CD4-positive, alpha-beta T cell treated with Interferon gamma for 1 hour (primary cell): ENCODE measurements at regions not wholly inside any gene's neighbourhood (a gene's known extent, or its start where the extent isn't known, plus 50 kb on each side); places are given as distances from the start of the nearest gene placed in this dataset.
"Not testable (repeated sequence)": the region's sequence is repeated elsewhere in the genome, so short reads cannot be mapped to it uniquely, and the experiment has no call there.

Source experiments
- DNase-seq: peaks from one replicate; pipeline ENCODE4 v3.0.0-alpha.2; 2020

DNA sequence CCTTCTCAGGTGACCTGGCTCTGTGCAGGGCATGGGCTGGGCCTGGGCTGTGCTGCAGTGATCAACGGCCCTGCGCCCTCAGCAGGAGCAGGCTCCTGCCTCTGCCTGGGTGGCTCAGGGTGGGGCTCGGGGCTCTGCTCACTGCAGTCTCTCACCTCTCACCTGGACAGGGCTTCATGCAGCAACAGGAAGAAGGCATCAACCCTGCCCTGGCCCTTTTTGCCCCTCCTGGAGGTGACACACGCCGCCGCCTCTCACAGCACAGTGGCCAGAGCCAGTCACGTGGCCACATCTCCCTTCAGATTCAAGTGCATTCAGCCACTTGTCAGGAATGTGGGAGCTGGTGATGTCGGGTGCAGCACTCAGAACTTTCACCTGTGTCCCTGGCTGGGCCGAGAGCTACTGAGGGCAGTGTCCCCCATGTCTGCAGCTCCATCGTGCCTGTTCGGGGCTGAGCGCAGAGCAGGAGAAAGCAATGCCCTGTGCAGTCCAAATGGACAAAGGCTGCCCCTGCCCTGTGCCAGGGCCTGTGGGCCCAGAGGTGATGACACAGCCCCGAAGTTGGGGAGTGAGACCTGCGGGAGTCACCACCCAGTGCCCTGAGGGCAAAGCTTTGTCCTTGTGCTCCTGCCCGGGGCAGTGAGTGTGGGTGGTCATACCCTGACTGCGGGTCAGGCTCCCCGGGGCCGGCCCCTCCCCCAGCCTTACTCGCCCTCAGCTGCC, 314.0 kb downstream of the PTPRU start:
- no peak for DNase-seq

DNA sequence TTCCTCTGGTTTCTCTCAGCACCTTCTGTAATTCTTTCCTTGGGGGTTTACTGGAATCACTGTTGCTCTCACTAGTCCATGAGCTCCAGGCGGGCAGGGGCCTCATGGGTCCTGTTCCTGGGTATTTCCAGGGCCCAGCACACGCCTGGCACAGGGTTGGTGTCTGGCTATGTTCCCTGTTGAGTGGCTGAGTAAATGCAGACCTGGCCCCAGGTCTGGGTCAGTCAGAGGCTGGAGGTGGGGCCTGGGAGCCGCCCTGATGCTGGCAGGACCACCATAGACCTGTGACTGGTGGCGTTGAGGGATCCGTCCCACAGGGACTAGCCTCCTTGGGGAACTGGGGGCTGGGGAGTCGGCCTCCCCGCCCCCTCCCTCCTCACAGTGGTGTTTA, 313.4 kb downstream of the PTPRU start:
- DNase-seq = not testable (repeated sequence)

DNA sequence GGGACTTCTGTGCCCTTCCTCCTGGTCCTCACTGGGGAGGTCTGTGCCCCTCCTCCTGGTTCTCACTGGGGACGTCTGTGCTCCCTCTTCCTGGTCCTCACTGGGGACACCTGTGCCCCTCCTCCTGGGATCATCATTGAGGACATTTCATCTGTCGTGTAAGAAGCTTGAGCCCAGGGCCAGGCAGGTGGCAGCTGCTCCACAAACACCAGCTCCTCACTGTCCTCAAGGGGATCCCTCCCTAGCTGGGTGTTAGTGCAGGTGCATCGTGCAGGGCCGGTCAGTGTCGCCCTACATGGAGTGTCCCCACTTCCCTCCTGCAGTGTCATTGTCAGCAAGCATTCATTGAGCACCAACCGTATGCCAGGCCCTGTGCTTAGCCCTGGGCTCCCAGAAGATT, 312.7 kb downstream of the PTPRU start:
- no peak for DNase-seq

DNA sequence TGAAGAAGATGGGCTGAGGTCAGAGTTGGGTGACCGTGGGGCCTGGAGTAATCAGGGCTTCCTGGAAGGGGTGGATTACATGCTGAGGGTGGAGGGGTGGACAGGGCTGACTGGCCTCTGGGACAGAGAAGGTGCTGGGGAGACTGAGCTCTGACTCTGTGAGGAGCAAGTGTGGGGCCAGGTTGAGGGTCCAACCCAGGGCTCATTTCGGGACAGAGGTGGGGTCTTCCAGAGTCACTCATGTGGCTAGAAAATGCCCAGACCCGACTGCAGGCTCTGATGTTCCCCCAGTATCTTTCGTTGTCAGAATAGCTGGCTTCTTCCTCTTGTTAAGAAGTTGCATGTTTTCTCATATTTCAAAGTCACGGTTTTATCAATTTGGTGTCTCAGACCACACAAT, 311.8 kb downstream of the PTPRU start:
- DNase-seq = no peak

DNA sequence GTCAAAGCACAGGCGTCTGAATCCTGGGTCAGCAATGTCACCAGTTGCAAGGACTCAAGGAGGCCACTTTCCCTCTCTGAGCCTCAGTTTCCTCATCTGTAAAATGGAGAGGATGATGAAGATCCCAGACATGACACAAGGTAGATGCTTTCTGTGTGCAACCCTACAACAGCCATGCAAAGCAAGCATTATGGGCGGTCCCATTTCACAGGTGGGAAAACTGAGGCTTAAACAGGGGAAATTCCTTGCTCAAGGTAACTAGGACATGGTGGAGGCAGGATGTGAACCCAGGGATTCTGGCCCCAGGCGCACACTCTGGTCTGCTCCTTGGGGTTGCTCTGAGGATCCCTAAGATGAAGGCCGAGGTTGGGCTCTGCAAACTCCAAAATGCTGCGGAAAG, 311.0 kb downstream of the PTPRU start:
- DNase-seq = no peak

DNA sequence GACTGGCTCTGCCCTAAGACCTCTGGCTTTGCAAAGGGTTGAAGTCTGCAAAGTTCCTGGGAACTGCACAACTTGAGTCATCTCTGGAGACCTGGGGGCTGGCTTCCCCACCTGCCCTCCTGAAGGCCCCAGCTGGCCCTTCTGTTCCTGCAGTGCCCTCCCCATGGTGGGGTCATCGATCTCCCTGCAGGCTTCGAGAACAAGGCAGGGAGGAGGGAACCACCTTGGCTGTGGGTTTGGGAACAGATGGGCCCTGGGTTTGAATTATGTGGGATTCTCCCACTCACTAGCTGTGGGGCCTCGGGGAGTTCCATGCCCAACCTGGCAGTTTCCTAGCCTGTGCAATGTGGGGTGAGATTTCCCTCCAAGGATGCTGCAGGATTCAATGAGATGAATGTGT, 310.2 kb downstream of the PTPRU start:
- no peak for DNase-seq

DNA sequence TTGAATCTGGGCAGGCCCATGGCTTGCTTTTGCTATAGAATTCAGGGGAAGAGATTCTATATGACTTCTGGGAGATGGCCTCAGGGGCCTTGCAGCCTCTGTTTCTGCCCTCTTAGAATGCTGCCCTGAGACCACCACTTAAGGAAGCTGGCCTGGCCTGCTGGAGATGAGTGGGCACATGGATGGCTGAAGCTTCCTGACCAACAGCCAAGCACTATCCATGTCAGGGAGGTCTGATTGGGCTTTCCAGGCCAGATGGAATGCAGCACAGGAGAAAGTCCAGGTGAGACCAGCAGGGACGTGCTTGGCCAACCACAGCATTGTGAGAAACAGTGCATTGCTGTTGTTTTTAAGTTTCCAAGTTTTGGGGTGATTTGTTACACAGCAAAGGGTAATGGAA, 308.1 kb downstream of the PTPRU start:
- no peak for DNase-seq

DNA sequence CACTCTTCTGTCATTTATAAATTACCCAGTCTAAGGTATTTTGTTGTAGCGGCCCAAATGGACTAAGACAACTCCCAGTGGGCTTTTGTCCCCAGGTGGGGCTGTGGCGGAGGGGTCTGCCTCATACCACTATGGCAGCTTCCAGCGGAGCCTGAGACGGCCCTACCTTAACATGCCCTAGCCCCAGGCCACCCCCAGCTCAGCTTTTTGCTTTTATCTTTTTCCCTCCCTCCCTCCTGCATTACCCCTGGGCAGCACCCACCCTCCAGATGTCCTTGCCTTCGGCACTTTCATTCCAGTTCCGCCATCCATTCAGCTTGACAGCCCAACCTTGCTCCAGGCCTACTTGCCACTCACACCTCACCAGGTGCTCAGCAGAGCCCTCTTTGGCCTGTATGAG, 307.3 kb downstream of the PTPRU start:
- DNase-seq = no peak

DNA sequence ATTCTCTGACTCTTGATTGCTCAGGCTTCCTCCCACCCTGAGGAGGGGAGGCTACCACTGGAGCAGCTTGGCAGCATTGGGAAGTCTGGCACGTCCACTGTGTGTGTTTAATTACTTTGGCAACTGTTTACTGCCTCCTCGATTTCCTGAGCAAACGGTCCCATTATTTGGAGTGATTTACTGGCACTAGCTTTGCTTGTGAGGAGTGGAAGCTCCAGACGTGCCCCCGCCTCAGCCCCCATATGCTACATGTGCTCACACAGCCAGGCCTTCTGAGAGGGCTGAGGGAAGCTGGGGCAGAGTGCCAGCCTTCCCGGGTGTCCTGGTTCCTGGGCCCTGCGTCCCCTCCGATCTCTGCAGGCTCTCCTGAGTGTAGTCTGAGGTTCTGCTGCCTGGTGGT, 306.2 kb downstream of the PTPRU start:
- DNase-seq = no peak

DNA sequence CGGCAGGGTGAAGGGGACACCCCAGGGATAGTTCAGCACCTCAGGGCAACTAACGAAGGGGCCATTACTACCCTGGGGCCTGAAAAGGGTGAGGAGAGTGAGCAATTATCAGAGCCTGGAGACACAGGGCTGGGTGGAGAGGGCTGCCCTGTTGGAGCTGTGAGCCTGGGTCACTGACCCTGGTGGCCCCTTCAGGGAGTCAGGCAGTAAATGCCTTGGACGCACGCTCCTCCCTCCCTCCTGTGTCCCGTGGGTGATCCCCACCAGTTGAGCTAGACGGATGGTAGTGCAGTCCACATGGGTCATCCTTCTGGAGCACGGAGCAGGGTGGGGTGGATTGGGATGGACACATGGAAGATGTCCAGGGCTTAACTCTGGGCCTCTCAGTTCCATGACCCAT, 305.3 kb downstream of the PTPRU start:
- DNase-seq = no peak

DNA sequence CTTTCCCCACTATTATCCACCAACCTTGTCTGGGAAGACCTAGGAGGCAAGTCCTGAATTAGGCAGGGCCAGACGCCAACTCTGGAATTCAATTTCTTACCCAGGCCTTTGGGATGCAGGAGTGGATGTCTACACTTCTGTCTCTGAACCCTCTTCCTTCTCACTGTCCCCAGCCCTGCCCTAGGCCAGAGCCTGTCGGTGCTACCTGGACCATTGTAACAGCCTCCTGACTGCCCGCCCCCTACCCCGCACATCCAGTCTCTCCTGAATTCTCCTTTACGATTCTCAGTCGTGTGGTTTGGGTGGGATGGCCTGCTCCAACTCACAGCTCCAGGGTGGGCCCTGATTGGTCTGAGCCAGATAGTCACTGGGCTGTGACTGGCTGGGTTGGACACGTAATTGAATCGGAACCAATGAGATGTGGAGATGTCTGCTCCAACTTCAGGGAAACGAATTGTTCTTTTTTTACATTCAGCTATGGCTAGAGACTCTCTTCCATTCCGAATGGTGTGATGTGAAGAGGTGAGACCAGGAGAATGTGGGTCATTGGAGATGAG, 304.6 kb downstream of the PTPRU start:
- no peak for DNase-seq

DNA sequence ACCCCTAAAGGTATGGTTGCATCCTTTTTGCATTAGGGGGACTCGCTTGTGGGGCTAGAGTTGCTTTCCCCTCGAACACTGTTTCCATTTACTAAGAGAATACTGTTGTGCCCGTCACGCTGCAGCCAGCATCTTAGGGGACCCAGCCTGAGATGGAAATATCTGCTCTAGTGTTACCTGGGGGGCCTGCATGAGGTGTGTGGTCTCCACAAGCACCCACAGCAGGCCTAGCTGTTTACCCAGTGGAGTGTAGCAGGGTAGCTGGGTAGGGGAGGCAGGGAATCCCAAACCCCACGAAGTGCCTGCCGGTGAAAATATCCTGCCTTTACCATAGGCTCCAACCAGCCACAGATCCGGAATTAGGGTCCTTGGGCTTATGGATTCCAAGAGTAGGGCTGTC, 303.6 kb downstream of the PTPRU start:
- DNase-seq = no peak

DNA sequence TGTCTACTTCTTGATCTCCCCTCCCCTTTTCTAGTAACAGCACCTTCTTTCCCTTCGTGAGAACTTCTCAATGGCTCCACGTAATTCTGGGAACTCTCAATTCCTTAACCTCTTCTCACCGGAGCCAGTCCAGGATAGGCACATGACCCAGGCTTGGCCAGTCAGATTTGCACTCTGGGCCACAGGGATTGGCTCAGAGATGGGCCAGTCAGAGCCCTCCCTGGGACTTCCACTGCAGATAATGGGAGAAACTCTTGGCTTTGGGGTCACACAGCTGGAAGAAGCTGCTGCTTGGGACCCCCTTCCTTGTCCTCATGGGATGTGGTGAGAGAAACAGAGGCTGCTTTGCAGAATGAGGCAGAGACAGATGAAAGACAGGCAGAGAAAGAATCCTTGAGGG, 302.3 kb downstream of the PTPRU start:
- DNase-seq = no peak

DNA sequence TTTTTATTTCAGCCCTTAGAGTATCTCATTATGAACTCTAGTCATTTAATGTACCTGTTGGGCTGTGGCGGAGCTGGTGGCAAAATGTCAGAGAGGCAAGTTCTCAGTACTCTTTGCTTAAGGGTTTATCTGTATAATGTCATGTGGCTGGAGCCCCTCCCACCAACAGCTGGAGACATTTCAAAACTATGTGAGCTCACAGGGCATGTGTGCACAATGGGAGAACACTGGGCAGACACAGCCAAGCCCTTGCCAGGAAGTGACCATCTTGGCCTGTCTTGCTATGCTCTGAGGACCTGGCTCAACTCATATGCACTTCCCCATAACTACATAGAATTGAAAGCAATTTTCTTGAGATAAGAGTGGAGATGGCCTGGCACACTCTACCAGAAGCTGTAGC, 296.4 kb downstream of the PTPRU start:
- DNase-seq = no peak

DNA sequence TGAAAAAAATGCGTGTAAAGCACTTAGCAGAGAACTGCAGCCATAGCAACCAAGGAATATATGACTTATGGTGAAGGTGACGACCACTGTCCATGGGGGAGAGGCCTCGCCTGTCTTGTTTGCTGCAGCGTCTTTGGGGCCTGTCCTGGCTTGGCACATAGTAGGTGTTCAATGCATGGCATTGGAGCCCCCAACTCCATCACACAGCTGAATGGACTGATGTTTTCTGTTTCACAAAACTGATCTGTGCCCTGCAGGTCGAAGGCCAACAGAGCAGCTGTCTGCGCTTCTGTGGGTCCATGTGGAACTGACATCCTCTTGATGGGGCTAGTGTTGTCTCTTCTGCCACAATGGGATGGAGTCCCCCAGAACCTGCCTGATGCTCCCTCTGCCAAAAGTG, 296.0 kb downstream of the PTPRU start:
- no peak for DNase-seq

DNA sequence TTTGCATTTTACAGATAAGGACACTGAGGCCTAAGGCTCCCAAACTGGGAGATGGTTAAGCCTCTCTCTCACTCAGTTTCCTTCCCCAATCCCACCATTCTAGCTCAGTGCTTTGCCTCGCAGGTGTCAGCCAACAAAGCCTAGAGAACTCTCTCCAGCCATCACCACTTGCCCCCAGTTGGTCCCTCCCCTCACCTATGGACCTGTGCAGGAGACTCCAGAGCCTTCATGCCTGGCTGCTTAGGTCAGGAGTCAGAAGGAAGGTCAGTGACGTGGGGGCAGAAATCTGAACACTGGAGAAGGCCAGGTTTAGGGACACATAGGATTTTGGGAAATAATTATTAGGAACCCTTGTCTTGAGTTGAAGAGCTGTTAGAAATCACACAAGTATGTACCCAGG, 295.3 kb downstream of the PTPRU start:
- no peak for DNase-seq

DNA sequence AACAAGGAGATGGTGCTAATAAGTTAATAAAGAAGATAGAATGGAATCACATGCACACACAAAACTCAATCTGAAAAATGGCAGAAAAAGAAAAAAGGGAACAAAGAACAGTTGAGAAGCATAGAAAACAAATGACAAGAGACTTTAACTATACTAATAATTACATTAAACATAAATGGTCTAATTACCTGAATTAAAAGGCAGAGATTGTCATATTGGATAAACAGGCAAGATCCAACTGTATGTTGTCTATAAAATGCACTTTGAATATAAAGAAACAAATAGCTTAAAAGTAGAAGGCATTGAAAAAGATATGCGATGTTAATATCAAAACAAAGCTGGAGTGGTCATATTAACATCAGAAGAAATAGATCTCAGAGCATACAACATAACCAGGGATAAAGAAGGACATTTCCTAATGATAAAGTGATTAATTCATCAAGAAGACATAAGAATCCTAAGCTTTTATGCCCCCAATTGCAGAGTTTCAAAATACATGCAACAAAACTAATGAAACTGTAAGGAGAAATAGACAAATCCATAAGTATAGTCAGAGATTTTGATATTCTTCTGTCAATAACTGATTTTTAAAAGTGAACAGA, 293.5 kb downstream of the PTPRU start:
- no peak for DNase-seq

DNA sequence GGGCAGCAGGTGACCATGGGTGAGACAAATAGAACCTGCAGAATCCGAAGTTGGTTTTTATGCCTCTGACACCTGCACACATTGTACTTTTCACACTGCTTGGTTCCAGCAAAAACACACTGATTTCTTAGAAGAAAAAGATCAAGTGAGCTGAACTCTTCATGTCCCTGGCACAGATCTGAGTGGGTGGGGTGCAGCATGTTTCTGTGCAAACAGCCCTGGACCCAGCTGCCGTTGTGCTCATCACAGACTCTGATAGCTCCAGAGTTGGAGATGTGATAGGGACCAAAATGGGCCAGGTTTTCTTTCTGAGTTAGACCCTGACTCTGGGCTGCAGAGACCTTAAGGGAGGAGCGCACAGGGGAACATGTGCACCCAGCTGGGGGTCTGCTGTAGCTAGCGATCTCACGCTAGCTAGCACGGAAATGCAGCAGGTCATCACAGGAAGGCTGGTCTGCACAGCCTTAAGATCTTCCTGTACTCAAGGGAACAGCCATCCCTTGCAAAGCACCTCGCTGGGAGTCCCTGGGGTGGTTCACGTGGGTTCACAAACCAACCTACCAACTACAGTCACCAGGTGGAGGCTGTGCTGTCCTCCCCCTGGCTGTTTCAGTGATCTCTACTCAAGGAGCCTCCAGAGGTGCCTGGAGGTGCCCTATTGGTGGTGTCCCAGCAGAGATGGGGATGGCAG, 291.1 kb downstream of the PTPRU start:
- no peak for DNase-seq

DNA sequence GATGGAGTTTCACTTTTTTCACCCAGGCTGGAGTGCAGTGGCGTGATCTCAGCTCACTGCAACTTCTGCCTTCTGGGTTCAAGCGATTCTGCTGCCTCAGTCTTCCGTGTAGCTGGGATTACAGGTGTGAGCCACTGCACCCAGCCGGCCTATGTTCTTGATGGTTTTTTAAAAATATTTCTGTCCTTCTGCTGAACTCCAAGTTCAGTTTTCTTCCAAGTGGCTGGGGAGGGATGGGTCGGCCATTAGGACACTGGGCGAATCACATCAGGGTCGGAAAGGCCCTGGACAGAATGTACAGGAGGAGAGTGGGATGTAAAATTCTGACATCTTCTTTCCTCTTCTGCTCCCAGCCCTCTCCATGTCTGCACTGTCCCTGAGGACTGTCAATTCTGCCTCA, 289.6 kb downstream of the PTPRU start:
- no peak for DNase-seq

DNA sequence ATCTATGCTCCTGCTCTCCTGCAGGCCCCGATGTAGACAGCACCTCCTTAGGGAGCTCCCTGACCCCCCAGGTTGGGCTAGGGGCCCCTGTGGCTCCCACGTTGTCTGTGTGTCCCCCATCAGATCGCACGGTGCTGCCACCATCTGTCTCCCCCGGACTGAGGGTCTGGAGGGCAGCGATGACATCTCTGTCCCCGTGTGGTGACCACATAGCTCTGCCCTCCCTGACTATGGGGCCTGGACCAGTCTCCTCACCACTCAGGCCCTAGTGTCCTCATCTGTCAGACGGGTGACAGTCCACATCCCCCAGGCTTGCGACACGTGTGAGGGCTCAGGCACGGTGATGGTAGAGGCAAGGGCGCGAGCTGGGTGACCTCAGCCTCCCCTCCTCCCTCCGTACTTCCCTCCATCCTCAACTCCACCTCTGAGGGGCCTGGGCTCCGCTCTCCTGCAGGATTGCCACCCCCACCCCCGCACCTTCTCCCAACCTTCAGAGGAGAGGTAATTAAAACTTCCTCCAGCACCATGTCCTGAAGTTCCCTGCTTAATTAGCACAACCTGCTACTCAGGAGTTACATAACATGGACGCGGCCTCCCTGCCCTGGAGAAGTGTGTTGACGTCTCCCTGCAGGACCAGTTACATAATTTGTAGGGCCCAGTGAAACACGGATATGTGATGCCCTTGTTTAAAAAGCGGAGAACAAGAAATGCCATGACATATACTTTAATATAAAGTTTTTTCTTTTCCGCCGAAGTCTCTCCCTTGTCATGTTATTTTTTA, 288.2 kb downstream of the PTPRU start:
- no peak for DNase-seq

DNA sequence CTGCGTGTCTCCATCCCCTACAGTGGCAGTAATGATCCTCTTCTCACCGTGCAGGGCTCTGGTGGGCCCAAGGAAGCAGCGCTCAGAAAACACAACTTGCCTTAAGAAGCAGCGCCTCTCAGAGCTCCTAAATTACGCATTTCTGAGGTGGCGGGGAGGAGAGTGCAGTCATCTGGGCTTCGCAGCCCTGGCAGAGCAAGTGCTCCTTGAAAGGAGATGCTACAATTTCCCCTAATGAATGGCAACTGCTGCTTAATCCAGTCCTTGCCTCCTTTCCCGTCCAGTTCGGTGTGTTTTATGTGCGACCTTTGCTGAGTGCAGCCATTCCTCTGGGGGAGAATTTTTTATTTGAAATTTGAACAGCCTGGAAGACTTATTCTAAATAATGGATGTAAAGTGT, 287.3 kb downstream of the PTPRU start:
- no peak for DNase-seq

DNA sequence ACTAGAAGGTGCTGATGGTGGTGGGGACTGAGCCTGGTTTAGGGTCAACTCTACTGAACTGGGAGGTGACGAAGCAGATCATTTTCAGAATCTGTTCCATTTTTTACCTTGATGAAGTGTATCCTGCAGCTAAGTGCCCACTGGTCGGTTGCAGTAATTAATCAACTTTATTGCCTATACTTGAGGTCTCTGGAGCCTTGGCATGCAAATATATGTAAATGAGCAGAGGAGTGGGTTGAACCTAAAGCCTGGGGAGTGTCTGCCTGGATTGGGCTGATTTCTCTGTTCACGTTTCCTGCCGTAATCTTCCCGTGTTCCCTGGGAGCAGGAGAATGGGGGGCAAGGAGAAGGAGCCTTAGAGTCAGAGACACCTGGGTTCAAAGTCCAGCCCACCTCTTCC, 286.8 kb downstream of the PTPRU start:
- no peak for DNase-seq

DNA sequence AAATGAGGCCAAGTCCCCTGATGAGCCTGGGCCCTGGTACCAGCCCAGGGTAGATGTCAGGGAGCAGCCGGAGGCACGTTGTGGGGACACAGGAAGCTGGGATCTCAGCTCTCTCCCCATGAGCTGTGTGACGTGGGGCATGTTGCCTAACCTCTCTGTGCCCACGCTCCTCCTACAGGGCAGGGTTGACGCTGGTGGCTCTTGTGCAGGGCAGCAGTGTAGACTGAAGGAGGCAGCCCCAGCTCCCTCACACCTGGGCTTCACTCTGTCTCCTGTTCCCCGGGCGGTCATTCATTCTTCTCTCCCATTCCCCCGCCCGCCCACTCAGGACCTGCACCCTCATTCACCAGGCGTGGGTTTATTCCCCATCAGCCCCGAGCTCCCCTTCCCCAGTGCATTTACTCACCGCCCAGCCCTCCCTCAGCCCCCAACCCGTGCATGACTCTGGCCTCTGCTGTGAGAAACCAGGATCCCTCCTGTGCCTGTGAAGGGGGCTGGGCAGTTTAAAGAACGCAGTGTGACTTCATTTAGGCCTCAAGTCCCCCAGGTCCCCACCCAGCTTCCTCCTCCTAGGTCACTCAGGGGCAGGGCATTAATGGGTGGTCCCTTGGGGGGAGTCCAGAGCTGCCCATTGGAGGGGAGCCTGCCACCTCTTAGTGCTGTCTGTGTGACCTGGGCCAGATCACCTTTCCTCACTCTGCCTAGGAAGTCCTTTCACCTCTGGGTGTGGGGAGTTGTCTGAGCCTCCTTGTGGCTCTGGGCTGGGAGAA, 285.7 kb downstream of the PTPRU start:
- no peak for DNase-seq
